ENCODE measurements at regions not wholly inside any gene's neighbourhood (a gene's known extent, or its start where the extent isn't known, plus 50 kb on each side); places are given as distances from the start of the nearest gene placed in this dataset.

- Histone ChIP-seq H3K27ac (no peak overlapping the region), H3K27me3 (ENCODE audit: insufficient read depth in 3 of 3, low read length in 2 of 3) (no peaks in the 10 kb centered on the region), H3K9me3 (no peaks in the 10 kb centered on the region), H3K4me3 (no peak overlapping the region), H3K4me1 (peaks cover 3% of the 10 kb centered on the region), H3K36me3 (ENCODE audit: insufficient read depth in 1 of 2, low read depth in 1 of 2) (no peaks in the 10 kb centered on the region)
- ATAC-seq, result no peak
- WGBS, 3 donors, result 19 to 39% (median 21%) methylated on average over 4 of the region's 4 CpGs
- DNase-seq, result no peak
- TF ChIP-seq CTCF (IDR thresholded peaks at IDR 0.05), result no peak
- intact Hi-C loops (cut with DNase I), result no loop called here
Measured at GRCh38 chr10:50951365-50951764, 65.9 kb upstream of the A1CF start.

DNA sequence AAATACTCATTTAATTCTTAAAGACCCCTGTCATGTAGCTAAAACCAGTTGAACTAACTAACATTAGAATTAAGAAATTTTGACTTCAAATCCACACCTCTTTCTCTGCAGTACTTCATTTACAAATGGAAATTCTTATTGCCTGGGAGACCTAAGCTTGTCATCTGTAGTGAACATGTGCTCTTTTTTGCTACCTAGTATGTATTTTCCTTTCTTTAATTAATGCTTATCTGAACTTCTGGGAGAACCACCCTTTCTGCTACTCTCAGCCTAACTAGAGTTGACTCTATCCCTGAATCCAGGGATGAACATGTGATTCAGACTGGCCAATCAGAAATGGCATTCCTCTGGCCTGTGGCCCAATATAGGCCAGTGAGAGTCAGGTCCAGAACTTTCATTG, 75.9 kb upstream of the A1CF start:
- TF ChIP-seq CTCF (IDR thresholded peaks at IDR 0.05), result no peak
- intact Hi-C loops (cut with DNase I), result no loop called here
- Histone ChIP-seq H3K4me1 (peaks cover 7% of the 10 kb centered on the region), H3K27ac (no peak overlapping the region), H3K4me3 (no peak overlapping the region), H3K27me3 (ENCODE audit: insufficient read depth in 3 of 3, low read length in 2 of 3) (no peaks in the 10 kb centered on the region), H3K9me3 (no peaks in the 10 kb centered on the region), H3K36me3 (ENCODE audit: insufficient read depth in 1 of 2, low read depth in 1 of 2) (no peaks in the 10 kb centered on the region)
- no peak for ATAC-seq
- no peak for DNase-seq

GRCh38 chr10:50963063-50963462, 77.6 kb upstream of the A1CF start:
- Histone ChIP-seq H3K9me3 (no peaks in the 10 kb centered on the region), H3K36me3 (ENCODE audit: insufficient read depth in 1 of 2, low read depth in 1 of 2) (no peaks in the 10 kb centered on the region), H3K4me3 (no peak overlapping the region), H3K4me1 (peaks cover 7% of the 10 kb centered on the region), H3K27ac (no peak overlapping the region), H3K27me3 (ENCODE audit: insufficient read depth in 3 of 3, low read length in 2 of 3) (no peaks in the 10 kb centered on the region)
- DNase-seq (no peak), ATAC-seq (no peak)
- 89 to 94% (median 91%) methylated on average over 1 of the region's 1 CpG for WGBS, 3 donors
- no peak for TF ChIP-seq CTCF (IDR thresholded peaks at IDR 0.05)
- intact Hi-C loops (cut with DNase I), result no loop called here

- Histone ChIP-seq H3K4me1 (peaks cover 14% of the 10 kb centered on the region), H3K27me3 (ENCODE audit: insufficient read depth in 3 of 3, low read length in 2 of 3) (no peaks in the 10 kb centered on the region), H3K27ac (no peak overlapping the region), H3K9me3 (no peaks in the 10 kb centered on the region), H3K36me3 (ENCODE audit: insufficient read depth in 1 of 2, low read depth in 1 of 2) (no peaks in the 10 kb centered on the region), H3K4me3 (no peak overlapping the region)
- DNase-seq, result no peak
- intact Hi-C loops (cut with DNase I), result no loop called here
- no peak for TF ChIP-seq CTCF (IDR thresholded peaks at IDR 0.05)
- 22 to 58% (median 29%) methylated on average over 4 of the region's 4 CpGs for WGBS, 3 donors
- ATAC-seq, result peak in 2 of 4 donors; percentile 27 to 51
Measured at GRCh38 chr10:50968386-50969091, 83.1 kb upstream of the A1CF start.

DNA sequence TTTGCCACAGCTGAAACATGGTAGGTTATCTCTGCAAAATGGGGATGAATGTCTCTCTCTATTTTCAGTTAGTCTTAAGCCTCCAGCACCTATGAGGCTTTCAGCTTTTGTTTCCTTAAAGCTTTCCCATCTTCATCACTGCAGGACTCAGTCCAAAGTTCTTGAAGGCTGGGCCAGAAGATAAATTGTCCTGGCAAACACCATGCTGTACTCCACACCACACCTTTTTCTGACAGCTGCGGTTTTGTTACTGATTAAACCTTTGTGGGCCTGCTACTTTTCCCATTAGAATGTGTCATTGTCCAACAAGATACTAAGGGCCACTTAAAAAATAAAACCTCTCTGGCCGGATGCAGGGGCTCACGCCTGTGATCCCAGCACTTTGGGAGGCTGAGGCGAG, 87.2 kb upstream of the A1CF start:
- no peak for DNase-seq
- WGBS, 3 donors, result 83 to 91% (median 89%) methylated on average over 4 of the region's 4 CpGs
- no peaks in the 10 kb centered on the region for H3K27me3 ChIP-seq (ENCODE audit: insufficient read depth in 3 of 3, low read length in 2 of 3)
- H3K36me3 ChIP-seq (ENCODE audit: insufficient read depth in 1 of 2, low read depth in 1 of 2), result no peaks in the 10 kb centered on the region
- peaks cover 8% of the 10 kb centered on the region for H3K4me1 ChIP-seq
- no peak overlapping the region for H3K27ac ChIP-seq
- no peak for TF ChIP-seq CTCF (IDR thresholded peaks at IDR 0.05)
- no peaks in the 10 kb centered on the region for H3K9me3 ChIP-seq
- no peak for ATAC-seq
- intact Hi-C loops (cut with DNase I), result no loop called here
- H3K4me3 ChIP-seq, result no peak overlapping the region
